ENCODE measurements at regions not wholly inside any gene's neighbourhood (a gene's known extent, or its start where the extent isn't known, plus 50 kb on each side); places are given as distances from the start of the nearest gene placed in this dataset.

DNA sequence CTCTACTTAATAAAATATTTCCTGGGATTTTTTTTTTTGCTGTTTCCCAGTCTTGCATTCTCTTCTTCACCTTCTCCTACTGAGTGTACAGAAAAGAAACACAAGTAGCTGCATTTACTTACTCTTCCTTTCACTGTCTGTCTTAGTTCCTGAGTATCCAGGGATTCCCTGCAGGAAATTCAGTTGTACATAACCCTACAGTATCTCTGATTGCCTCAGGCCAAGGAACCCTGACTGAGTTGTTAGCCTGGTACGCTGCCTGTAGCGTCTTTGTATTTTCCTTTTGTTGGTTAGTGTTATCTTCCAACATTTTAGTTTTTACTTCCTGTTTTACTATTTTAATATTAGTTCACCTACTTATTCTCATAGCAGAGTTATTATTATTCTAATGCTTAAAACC is 142.5 kb upstream of the ROBO1 start:
- no peak for TF ChIP-seq CTCF (IDR thresholded peaks at IDR 0.05)
- TF ChIP-seq POLR2A (IDR thresholded peaks at IDR 0.05) = no peak

Measured in testis (tissue), 2 donors.